NB4 (cell line): ENCODE measurements at regions not wholly inside any gene's neighbourhood (a gene's known extent, or its start where the extent isn't known, plus 50 kb on each side); places are given as distances from the start of the nearest gene placed in this dataset.

ENCODE experiments used
- CTCF ChIP-seq: IDR thresholded peaks from one replicate; pipeline ENCODE4 v1.5.1; 2012; ENCODE audit warnings: low read depth, low read length
- POLR2A ChIP-seq: IDR thresholded peaks from 2 replicates; pipeline ENCODE4 v1.6.1; 2011; ENCODE audit warnings: mild to moderate bottlenecking; ENCODE audit not compliant: insufficient read length; ENCODE audit errors: extremely low read depth
- TF ChIP-seq, protein P1 (sequence below): IDR thresholded peaks from 2 replicates; pipeline ENCODE4 v1.6.1; 2011; ENCODE audit warnings: low read depth, low read length

DNA sequence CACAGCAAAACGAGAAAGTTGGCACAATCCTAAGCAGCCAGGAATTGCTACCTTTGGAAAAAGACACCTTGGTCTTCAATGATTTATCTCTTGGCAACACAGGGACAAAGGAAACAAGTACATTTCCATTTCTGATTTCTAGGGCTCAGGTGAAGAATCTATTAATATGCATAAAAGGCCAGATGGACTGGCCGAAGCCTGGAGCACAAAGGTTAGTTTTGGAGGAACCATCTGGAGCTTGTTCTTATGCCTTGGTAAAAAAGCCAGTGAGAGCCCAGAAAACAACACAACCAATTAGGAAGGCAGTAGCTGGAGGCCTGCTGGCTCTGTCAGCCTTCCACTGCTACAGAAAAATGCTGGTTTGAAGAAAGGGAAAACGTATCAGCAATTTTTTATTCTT is 713.5 kb upstream of the API5 start:
- no peak for TF ChIP-seq CTCF
- TF ChIP-seq, protein P1, sequence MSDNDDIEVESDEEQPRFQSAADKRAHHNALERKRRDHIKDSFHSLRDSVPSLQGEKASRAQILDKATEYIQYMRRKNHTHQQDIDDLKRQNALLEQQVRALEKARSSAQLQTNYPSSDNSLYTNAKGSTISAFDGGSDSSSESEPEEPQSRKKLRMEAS: no peak
- TF ChIP-seq POLR2A: no peak
